ENCODE measurements at regions not wholly inside any gene's neighbourhood (a gene's known extent, or its start where the extent isn't known, plus 50 kb on each side); places are given as distances from the start of the nearest gene placed in this dataset.

GRCh38 chr7:118563311-118563710, 338.8 kb downstream of the ANKRD7 start:
- WGBS, 2 experiments (ENCODE audit: insufficient coverage in 2 of 2): no CpG with 5 or more reads among the region's 2 CpGs
- Histone ChIP-seq H3K4me3 (ENCODE audit: extremely low read depth, insufficient read depth, low read length, poor library complexity, severe bottlenecking) (no peak overlapping the region), H3K9me3 (ENCODE audit: control insufficient read depth, low read length) (no peaks in the 10 kb centered on the region), H3K36me3 (ENCODE audit: control insufficient read depth, insufficient read depth, low read length) (no peaks in the 10 kb centered on the region), H3K4me1 (ENCODE audit: control insufficient read depth, insufficient read depth, low read length, poor library complexity, severe bottlenecking) (no peaks in the 10 kb centered on the region), H3K27ac (ENCODE audit: low read depth, low read length, severe bottlenecking) (no peak overlapping the region)

GRCh38 chr7:118572604-118573003, 348.1 kb downstream of the ANKRD7 start:
- Histone ChIP-seq H3K36me3 (ENCODE audit: control insufficient read depth, insufficient read depth, low read length) (no peaks in the 10 kb centered on the region), H3K27ac (ENCODE audit: low read depth, low read length, severe bottlenecking) (no peak overlapping the region), H3K9me3 (ENCODE audit: control insufficient read depth, low read length) (no peaks in the 10 kb centered on the region), H3K4me1 (ENCODE audit: control insufficient read depth, insufficient read depth, low read length, poor library complexity, severe bottlenecking) (no peaks in the 10 kb centered on the region), H3K4me3 (ENCODE audit: extremely low read depth, insufficient read depth, low read length, poor library complexity, severe bottlenecking) (no peak overlapping the region)
- WGBS, 2 experiments (ENCODE audit: insufficient coverage in 2 of 2): no CpG with 5 or more reads among the region's 1 CpG

DNA sequence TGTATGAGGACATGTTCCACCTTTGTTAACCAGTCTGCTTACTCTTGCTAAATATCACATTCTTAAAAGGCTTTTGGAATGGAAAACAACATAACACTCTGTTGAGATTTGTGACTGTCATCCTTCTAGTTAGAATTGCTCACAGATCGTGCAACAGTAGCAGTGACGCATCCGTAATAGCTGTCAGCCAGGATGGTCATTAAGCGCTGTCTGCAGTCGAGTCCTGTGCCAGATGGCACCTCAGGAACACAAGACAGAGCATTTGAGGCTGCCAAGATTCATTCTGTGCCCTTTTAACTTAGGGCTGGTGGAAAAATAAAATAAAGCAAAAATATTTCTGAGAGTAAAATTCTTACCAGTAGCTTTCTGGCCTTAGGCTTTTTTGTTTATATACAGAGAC, 348.6 kb downstream of the ANKRD7 start:
- no peaks in the 10 kb centered on the region for H3K9me3 ChIP-seq (ENCODE audit: control insufficient read depth, low read length)
- WGBS, 2 experiments (ENCODE audit: insufficient coverage in 2 of 2): 92 to 96% methylated on average over 4 to 5 of the region's 5 CpGs
- H3K4me1 ChIP-seq (ENCODE audit: control insufficient read depth, insufficient read depth, low read length, poor library complexity, severe bottlenecking): no peaks in the 10 kb centered on the region
- no peaks in the 10 kb centered on the region for H3K36me3 ChIP-seq (ENCODE audit: control insufficient read depth, insufficient read depth, low read length)
- H3K27ac ChIP-seq (ENCODE audit: low read depth, low read length, severe bottlenecking): no peak overlapping the region
- no peak overlapping the region for H3K4me3 ChIP-seq (ENCODE audit: extremely low read depth, insufficient read depth, low read length, poor library complexity, severe bottlenecking)

- no peak overlapping the region for H3K27ac ChIP-seq (ENCODE audit: low read depth, low read length, severe bottlenecking)
- no peaks in the 10 kb centered on the region for H3K36me3 ChIP-seq (ENCODE audit: control insufficient read depth, insufficient read depth, low read length)
- 89% methylated on average over 1 of the region's 1 CpG; no CpG with 5 or more reads in 1 of the 2 experiments for WGBS, 2 experiments (ENCODE audit: insufficient coverage in 2 of 2)
- H3K9me3 ChIP-seq (ENCODE audit: control insufficient read depth, low read length): no peaks in the 10 kb centered on the region
- H3K4me3 ChIP-seq (ENCODE audit: extremely low read depth, insufficient read depth, low read length, poor library complexity, severe bottlenecking): no peak overlapping the region
- no peaks in the 10 kb centered on the region for H3K4me1 ChIP-seq (ENCODE audit: control insufficient read depth, insufficient read depth, low read length, poor library complexity, severe bottlenecking)
These were observed 351.0 kb downstream of the ANKRD7 start for GRCh38 chr7:118575393-118575948.

DNA sequence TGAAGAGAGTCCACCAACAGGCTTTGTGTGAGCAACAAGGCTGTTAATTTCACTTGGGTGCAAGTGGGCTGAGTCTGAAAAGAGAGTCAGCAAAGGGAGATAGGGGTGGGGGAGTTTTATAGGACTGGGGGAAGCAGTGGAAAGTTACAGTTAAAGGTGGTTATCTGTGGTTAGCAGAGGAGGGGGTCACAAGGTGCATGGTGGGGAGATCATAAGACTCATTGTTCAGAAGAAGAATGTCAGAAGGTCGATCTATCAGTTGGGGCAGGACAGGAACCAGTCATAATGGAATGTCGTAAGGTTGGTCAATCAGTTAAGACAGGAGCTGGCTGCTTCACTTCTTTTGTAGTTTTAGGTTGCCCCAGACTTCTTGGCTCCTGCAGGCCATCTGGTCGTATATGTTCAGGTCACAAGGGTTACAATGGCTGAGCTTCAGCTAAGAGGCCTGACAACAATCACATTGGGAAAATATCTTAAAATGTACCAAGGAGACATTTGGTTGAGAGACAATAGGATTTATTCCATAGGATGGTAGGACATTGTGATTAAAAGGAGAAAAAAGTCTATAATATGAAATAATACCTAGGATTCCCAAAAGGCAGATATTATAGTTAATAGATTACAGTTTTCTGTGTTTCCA, 356.4 kb downstream of the ANKRD7 start:
- 72 to 81% methylated on average over 2 to 3 of the region's 3 CpGs for WGBS, 2 experiments (ENCODE audit: insufficient coverage in 2 of 2)

GRCh38 chr7:118583641-118584040, 359.1 kb downstream of the ANKRD7 start:
- Histone ChIP-seq H3K4me3 (ENCODE audit: extremely low read depth, insufficient read depth, low read length, poor library complexity, severe bottlenecking) (no peak overlapping the region), H3K9me3 (ENCODE audit: control insufficient read depth, low read length) (peaks cover 5% of the 10 kb centered on the region), H3K4me1 (ENCODE audit: control insufficient read depth, insufficient read depth, low read length, poor library complexity, severe bottlenecking) (no peaks in the 10 kb centered on the region), H3K27ac (ENCODE audit: low read depth, low read length, severe bottlenecking) (no peak overlapping the region), H3K36me3 (ENCODE audit: control insufficient read depth, insufficient read depth, low read length) (no peaks in the 10 kb centered on the region)
- WGBS, 2 experiments (ENCODE audit: insufficient coverage in 2 of 2): no CpG with 5 or more reads among the region's 1 CpG

More for the DNA sequence above, 356.4 kb downstream of the ANKRD7 start:
- Histone ChIP-seq H3K36me3 (ENCODE audit: control insufficient read depth, insufficient read depth, low read length) (no peaks in the 10 kb centered on the region), H3K4me3 (ENCODE audit: extremely low read depth, insufficient read depth, low read length, poor library complexity, severe bottlenecking) (no peak overlapping the region), H3K9me3 (ENCODE audit: control insufficient read depth, low read length) (no peaks in the 10 kb centered on the region), H3K27ac (ENCODE audit: low read depth, low read length, severe bottlenecking) (no peak overlapping the region), H3K4me1 (ENCODE audit: control insufficient read depth, insufficient read depth, low read length, poor library complexity, severe bottlenecking) (no peaks in the 10 kb centered on the region)

- H3K36me3 ChIP-seq (ENCODE audit: control insufficient read depth, insufficient read depth, low read length): no peaks in the 10 kb centered on the region
- no peak overlapping the region for H3K4me3 ChIP-seq (ENCODE audit: extremely low read depth, insufficient read depth, low read length, poor library complexity, severe bottlenecking)
- peaks cover 5% of the 10 kb centered on the region for H3K9me3 ChIP-seq (ENCODE audit: control insufficient read depth, low read length)
- H3K4me1 ChIP-seq (ENCODE audit: control insufficient read depth, insufficient read depth, low read length, poor library complexity, severe bottlenecking): no peaks in the 10 kb centered on the region
- WGBS, 2 experiments (ENCODE audit: insufficient coverage in 2 of 2): 60 to 91% methylated on average over 1 of the region's 1 CpG
- no peak overlapping the region for H3K27ac ChIP-seq (ENCODE audit: low read depth, low read length, severe bottlenecking)
These were observed 361.7 kb downstream of the ANKRD7 start for GRCh38 chr7:118586248-118586647.

GRCh38 chr7:118590107-118590506, 365.6 kb downstream of the ANKRD7 start:
- Histone ChIP-seq H3K4me3 (ENCODE audit: extremely low read depth, insufficient read depth, low read length, poor library complexity, severe bottlenecking) (no peak overlapping the region), H3K4me1 (ENCODE audit: control insufficient read depth, insufficient read depth, low read length, poor library complexity, severe bottlenecking) (no peaks in the 10 kb centered on the region), H3K9me3 (ENCODE audit: control insufficient read depth, low read length) (peaks cover 5% of the 10 kb centered on the region), H3K27ac (ENCODE audit: low read depth, low read length, severe bottlenecking) (no peak overlapping the region), H3K36me3 (ENCODE audit: control insufficient read depth, insufficient read depth, low read length) (no peaks in the 10 kb centered on the region)
- WGBS, 2 experiments (ENCODE audit: insufficient coverage in 2 of 2): 56% methylated on average over 1 of the region's 2 CpGs; no CpG with 5 or more reads in 1 of the 2 experiments

DNA sequence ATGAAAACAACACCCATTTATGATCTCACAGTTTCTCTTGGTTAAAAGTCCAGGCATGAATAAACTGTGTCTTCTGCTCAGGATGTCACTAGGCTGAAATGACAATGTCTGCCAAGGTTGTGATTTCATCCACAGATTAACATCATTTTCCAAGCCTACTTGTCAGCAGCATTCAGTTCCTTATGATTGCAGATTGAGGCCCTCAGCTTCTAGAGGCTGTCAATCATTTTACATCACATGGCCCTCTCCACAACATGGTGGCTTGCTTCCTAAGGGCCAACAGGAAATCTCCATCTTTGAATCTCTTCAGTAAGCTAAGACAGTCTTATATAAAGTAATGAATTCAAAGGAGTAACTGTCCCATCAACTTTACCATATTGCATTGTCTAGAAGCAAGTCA, 377.6 kb downstream of the ANKRD7 start:
- Histone ChIP-seq H3K4me1 (ENCODE audit: control insufficient read depth, insufficient read depth, low read length, poor library complexity, severe bottlenecking) (no peaks in the 10 kb centered on the region), H3K4me3 (ENCODE audit: extremely low read depth, insufficient read depth, low read length, poor library complexity, severe bottlenecking) (no peak overlapping the region), H3K27ac (ENCODE audit: low read depth, low read length, severe bottlenecking) (no peak overlapping the region), H3K9me3 (ENCODE audit: control insufficient read depth, low read length) (no peaks in the 10 kb centered on the region), H3K36me3 (ENCODE audit: control insufficient read depth, insufficient read depth, low read length) (no peaks in the 10 kb centered on the region)

GRCh38 chr7:118606602-118607001, 382.1 kb downstream of the ANKRD7 start:
- Histone ChIP-seq H3K27ac (ENCODE audit: low read depth, low read length, severe bottlenecking) (no peak overlapping the region), H3K36me3 (ENCODE audit: control insufficient read depth, insufficient read depth, low read length) (no peaks in the 10 kb centered on the region), H3K4me1 (ENCODE audit: control insufficient read depth, insufficient read depth, low read length, poor library complexity, severe bottlenecking) (no peaks in the 10 kb centered on the region), H3K4me3 (ENCODE audit: extremely low read depth, insufficient read depth, low read length, poor library complexity, severe bottlenecking) (no peak overlapping the region), H3K9me3 (ENCODE audit: control insufficient read depth, low read length) (no peaks in the 10 kb centered on the region)
- WGBS, 2 experiments (ENCODE audit: insufficient coverage in 2 of 2): 100% methylated on average over 1 of the region's 1 CpG

DNA sequence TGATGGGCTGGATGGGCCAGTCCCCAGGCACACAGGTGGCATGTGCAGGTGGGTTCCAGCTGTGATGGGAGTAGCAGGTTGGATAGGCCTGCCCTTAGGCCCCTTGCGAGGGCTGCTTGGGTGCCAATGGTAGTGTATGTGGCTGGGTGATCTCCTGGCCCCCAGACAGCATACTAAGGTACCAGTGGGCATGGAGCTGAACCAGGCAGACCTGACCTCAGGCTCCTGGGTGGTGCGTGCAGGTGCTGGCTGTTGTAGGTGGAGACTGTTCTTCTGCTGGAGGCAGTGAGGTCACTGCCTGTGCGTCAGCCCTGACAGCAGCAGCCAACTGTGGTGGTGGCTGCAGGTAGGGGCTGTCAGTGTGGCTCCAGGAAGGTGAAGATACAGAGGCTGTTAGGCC, 384.7 kb downstream of the ANKRD7 start:
- 90 to 100% methylated on average over 1 to 2 of the region's 3 CpGs for WGBS, 2 experiments (ENCODE audit: insufficient coverage in 2 of 2)
- Histone ChIP-seq H3K36me3 (ENCODE audit: control insufficient read depth, insufficient read depth, low read length) (no peaks in the 10 kb centered on the region), H3K9me3 (ENCODE audit: control insufficient read depth, low read length) (no peaks in the 10 kb centered on the region), H3K4me3 (ENCODE audit: extremely low read depth, insufficient read depth, low read length, poor library complexity, severe bottlenecking) (no peak overlapping the region), H3K4me1 (ENCODE audit: control insufficient read depth, insufficient read depth, low read length, poor library complexity, severe bottlenecking) (no peaks in the 10 kb centered on the region), H3K27ac (ENCODE audit: low read depth, low read length, severe bottlenecking) (no peak overlapping the region)

All from mesodermal cell (in vitro differentiated cells).